CD14-positive monocyte (primary cell): ENCODE measurements at regions not wholly inside any gene's neighbourhood (a gene's known extent, or its start where the extent isn't known, plus 50 kb on each side); places are given as distances from the start of the nearest gene placed in this dataset.

Experiments
- DNase-seq, 3 donors: peaks; one replicate each; pipeline ENCODE4 v3.0.0-alpha.2; 2011 to 2022
- H2AFZ ChIP-seq: 2 replicates; pipeline ENCODE4 v1.6.0; 2012; ENCODE audit warnings: mild to moderate bottlenecking, low read depth, low read length, inconsistent platforms; ENCODE audit not compliant: insufficient read depth, poor library complexity, severe bottlenecking
- H3K27ac ChIP-seq, 2 donors: 1 replicate in 1 of 2; 2 replicates in 1 of 2; pipeline ENCODE4 v1.5.1; 2012 to 2013; ENCODE audit warnings: low read length in 2 of 2, control low read depth in 1 of 2, inconsistent platforms in 1 of 2, low read depth in 1 of 2, mild to moderate bottlenecking in 1 of 2
- H3K27me3 ChIP-seq, 2 donors: one replicate each; pipeline versions ENCODE4 v1.6.0 to v1.6.1; 2011 to 2013; ENCODE audit warnings: low read length in 2 of 2; ENCODE audit not compliant: control insufficient read depth in 2 of 2, insufficient read depth in 2 of 2
- H3K36me3 ChIP-seq, 2 donors: replicated peaks in 1 of 2; 1 replicate in 1 of 2; 2 replicates in 1 of 2; pipeline versions ENCODE4 v1.5.1 to v1.6.1; 2012 to 2013; ENCODE audit warnings: low read length in 2 of 2, control low read depth in 1 of 2, inconsistent platforms in 1 of 2, mild to moderate bottlenecking in 1 of 2; ENCODE audit not compliant: insufficient read depth in 2 of 2, control insufficient read depth in 1 of 2
- H3K4me1 ChIP-seq, 2 donors: 1 replicate in 1 of 2; 2 replicates in 1 of 2; pipeline versions ENCODE4 v1.5.1 to v1.6.1; 2012 to 2013; ENCODE audit warnings: low read length in 2 of 2, control low read depth in 1 of 2, inconsistent platforms in 1 of 2, mild to moderate bottlenecking in 1 of 2, moderate library complexity in 1 of 2; ENCODE audit not compliant: insufficient read depth in 2 of 2, control insufficient read depth in 1 of 2
- H3K4me2 ChIP-seq: replicated peaks from 2 replicates; pipeline ENCODE3; 2012; ENCODE audit warnings: low read length, moderate library complexity, mild to moderate bottlenecking; ENCODE audit not compliant: poor library complexity, severe bottlenecking; ENCODE audit errors: extremely low read depth
- H3K4me3 ChIP-seq, 3 experiments: fragments of 200-600 bp in 1 of 3; sonication (generic) in 1 of 3; replicated peaks in 1 of 3; 1 replicate in 2 of 3; 2 replicates in 1 of 3; pipeline ENCODE4 v1.5.1; 2011 to 2013; ENCODE audit warnings: low read length in 3 of 3, mild to moderate bottlenecking in 3 of 3, control low read depth in 2 of 3, low read depth in 2 of 3, inconsistent platforms in 1 of 3, moderate library complexity in 1 of 3
- H3K79me2 ChIP-seq: 2 replicates; pipeline ENCODE4 v1.6.0; 2012; ENCODE audit warnings: mild to moderate bottlenecking, control low read depth, inconsistent platforms, low read length, moderate library complexity; ENCODE audit not compliant: insufficient read depth
- H3K9ac ChIP-seq: 2 replicates; pipeline ENCODE4 v1.6.0; 2017; ENCODE audit warnings: low read length, mild to moderate bottlenecking; ENCODE audit not compliant: insufficient read depth, poor library complexity, severe bottlenecking
- H3K9me3 ChIP-seq, 2 donors: replicated peaks in 1 of 2; 1 replicate in 1 of 2; 2 replicates in 1 of 2; pipeline versions ENCODE4 v1.5.1 to v1.6.1; 2012 to 2013; ENCODE audit warnings: low read length in 2 of 2, control low read depth in 1 of 2; ENCODE audit not compliant: control insufficient read depth in 1 of 2, insufficient read depth in 1 of 2
- H4K20me1 ChIP-seq: 2 replicates; pipeline ENCODE4 v1.6.0; 2012; ENCODE audit warnings: mild to moderate bottlenecking, low read length, control low read depth, moderate library complexity; ENCODE audit not compliant: insufficient read depth
- H3K27ac Mint-ChIP-seq, 7 donors: one replicate each; pipeline ENCODE4 v1.8.0; 2020; ENCODE audit warnings: mild to moderate bottlenecking in 7 of 7, mixed read lengths in 7 of 7, moderate library complexity in 6 of 7, inconsistent platforms in 2 of 7
- H3K27me3 Mint-ChIP-seq, 3 donors: one replicate each; pipeline ENCODE4 v1.8.0; 2021 to 2022; ENCODE audit warnings: low read depth in 3 of 3, mild to moderate bottlenecking in 3 of 3, mixed read lengths in 3 of 3, moderate library complexity in 3 of 3, inconsistent platforms in 1 of 3
- H3K36me3 Mint-ChIP-seq, 2 donors: one replicate each; pipeline ENCODE4 v1.8.0; 2020; ENCODE audit warnings: mixed read lengths in 2 of 2, inconsistent platforms in 1 of 2, mild to moderate bottlenecking in 1 of 2
- H3K4me1 Mint-ChIP-seq: one replicate; pipeline ENCODE4 v1.8.0; 2020; ENCODE audit warnings: mild to moderate bottlenecking, mixed read lengths
- H3K4me3 Mint-ChIP-seq, 2 donors: one replicate each; pipeline ENCODE4 v1.8.0; 2020; ENCODE audit warnings: mild to moderate bottlenecking in 2 of 2, mixed read lengths in 2 of 2, moderate library complexity in 1 of 2
- H3K9me3 Mint-ChIP-seq, 7 donors: one replicate each; pipeline ENCODE4 v1.8.0; 2020 to 2022; ENCODE audit warnings: mixed read lengths in 7 of 7, mild to moderate bottlenecking in 6 of 7, moderate library complexity in 6 of 7, inconsistent platforms in 2 of 7
- WGBS: methylation state at CpG from one replicate; pipeline ENCODE4 v1.1.5; 2013; ENCODE audit warnings: missing lambda C conversion rate; ENCODE audit not compliant: insufficient coverage; 5-methylcytosine and 5-hydroxymethylcytosine counted together
- intact Hi-C, 2 donors: fragments of 100-400 bp; cut with micrococcal nuclease; formaldehyde crosslinking; loops; one replicate each; pipeline versions ENCODE4 v1.15.0 to v1.15.1; 2023
- TF ChIP-seq, protein P1 (sequence below): fragments of 200-600 bp; IDR thresholded peaks from one replicate; pipeline ENCODE4 v1.8.0; 2022; ENCODE audit warnings: antibody characterized with exemption, mild to moderate bottlenecking

DNA sequence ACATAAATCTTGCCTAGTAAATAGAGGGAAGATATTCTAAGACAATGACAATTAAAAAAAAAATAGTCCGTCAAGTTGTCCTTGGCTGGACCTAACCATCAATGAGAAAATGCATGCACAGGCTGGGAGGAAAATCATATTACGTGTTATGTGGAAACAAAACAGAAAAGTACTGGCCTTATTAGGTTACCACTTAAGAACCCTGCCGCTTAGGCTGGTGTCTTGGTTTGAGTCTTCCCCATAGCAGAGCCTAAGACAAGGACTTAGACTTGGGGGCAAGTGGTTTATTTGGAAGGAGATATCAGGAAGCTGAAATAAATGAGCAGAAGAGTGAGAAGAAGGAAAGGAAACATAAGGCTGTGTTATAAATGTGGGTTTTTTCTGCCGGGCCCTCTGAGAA lies 186.4 kb downstream of the MRPL39 start:
- Mint-ChIP-seq H3K27ac (no peak overlapping the region), H3K9me3 (no peaks in the 10 kb centered on the region), H3K4me3 (no peak overlapping the region), H3K36me3 (no peaks in the 10 kb centered on the region), H3K4me1 (peaks cover 9% of the 10 kb centered on the region), H3K27me3 (no peaks in the 10 kb centered on the region)
- TF ChIP-seq, protein P1, sequence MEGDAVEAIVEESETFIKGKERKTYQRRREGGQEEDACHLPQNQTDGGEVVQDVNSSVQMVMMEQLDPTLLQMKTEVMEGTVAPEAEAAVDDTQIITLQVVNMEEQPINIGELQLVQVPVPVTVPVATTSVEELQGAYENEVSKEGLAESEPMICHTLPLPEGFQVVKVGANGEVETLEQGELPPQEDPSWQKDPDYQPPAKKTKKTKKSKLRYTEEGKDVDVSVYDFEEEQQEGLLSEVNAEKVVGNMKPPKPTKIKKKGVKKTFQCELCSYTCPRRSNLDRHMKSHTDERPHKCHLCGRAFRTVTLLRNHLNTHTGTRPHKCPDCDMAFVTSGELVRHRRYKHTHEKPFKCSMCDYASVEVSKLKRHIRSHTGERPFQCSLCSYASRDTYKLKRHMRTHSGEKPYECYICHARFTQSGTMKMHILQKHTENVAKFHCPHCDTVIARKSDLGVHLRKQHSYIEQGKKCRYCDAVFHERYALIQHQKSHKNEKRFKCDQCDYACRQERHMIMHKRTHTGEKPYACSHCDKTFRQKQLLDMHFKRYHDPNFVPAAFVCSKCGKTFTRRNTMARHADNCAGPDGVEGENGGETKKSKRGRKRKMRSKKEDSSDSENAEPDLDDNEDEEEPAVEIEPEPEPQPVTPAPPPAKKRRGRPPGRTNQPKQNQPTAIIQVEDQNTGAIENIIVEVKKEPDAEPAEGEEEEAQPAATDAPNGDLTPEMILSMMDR: no peak
- 85% methylated on average over 2 of the region's 4 CpGs for WGBS
- Histone ChIP-seq H3K27me3 (no peaks in the 10 kb centered on the region), H3K4me3 (no peak overlapping the region), H3K79me2 (no peaks in the 10 kb centered on the region), H4K20me1 (no peaks in the 10 kb centered on the region), H3K27ac (no peak overlapping the region), H3K9me3 (no peaks in the 10 kb centered on the region), H2AFZ (no peak overlapping the region), H3K36me3 (no peaks in the 10 kb centered on the region), H3K4me2 (no peak overlapping the region), H3K9ac (no peak overlapping the region), H3K4me1 (peaks cover 0 to 7% of the 10 kb centered on the region in 2 donors)
- no peak for DNase-seq
- intact Hi-C loops: loop anchor here in 1 of 2 donors (5.0 kb wide), 1 partner anchor 141 kb away; no protein-coding TSS in a partner anchor

DNA sequence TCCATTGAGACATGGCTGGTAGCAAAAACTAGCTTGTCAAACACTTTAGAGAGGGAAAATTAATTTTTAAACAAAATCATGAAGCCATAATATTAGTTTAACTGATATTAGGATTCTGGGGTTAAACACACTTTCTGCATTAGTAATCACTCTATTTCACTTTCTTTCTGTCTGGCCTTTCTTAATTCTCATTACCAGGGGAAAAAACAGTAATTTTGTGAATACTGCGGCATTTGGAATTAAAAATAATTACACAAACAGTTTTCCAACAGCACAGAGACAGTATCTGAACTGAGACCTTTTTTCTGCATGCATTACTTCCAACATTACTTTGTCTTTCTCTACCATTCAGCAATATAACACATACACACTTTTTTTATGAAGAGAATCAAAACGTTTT lies 190.6 kb downstream of the MRPL39 start:
- H3K4me2 ChIP-seq: no peak overlapping the region
- Mint-ChIP-seq H3K27ac (no peak overlapping the region), H3K9me3 (peaks cover 2 to 8% (median 4%) of the 10 kb centered on the region in 7 donors), H3K4me1 (peaks cover 9% of the 10 kb centered on the region), H3K36me3 (no peaks in the 10 kb centered on the region), H3K4me3 (no peak overlapping the region), H3K27me3 (no peaks in the 10 kb centered on the region)
- no CpG with 5 or more reads among the region's 2 CpGs for WGBS
- no peak overlapping the region for H3K4me3 ChIP-seq
- intact Hi-C loops: no loop called here
- H4K20me1 ChIP-seq: no peaks in the 10 kb centered on the region
- no peak overlapping the region for H3K9ac ChIP-seq
- TF ChIP-seq, protein P1: no peak
- H3K9me3 ChIP-seq: peaks cover 4 to 6% of the 10 kb centered on the region in 2 donors
- no peak overlapping the region for H2AFZ ChIP-seq
- H3K27ac ChIP-seq: no peak overlapping the region
- no peaks in the 10 kb centered on the region for H3K27me3 ChIP-seq
- peaks cover 0 to 5% of the 10 kb centered on the region in 2 donors for H3K4me1 ChIP-seq
- no peak for DNase-seq
- H3K79me2 ChIP-seq: no peaks in the 10 kb centered on the region
- H3K36me3 ChIP-seq: no peaks in the 10 kb centered on the region
